RWPE2 (cell line): ENCODE measurements at regions not wholly inside any gene's neighbourhood (a gene's known extent, or its start where the extent isn't known, plus 50 kb on each side); places are given as distances from the start of the nearest gene placed in this dataset.

ENCODE experiments used
- ATAC-seq: fragments of 200-7000 bp; cut with Tn5 transposase; 3 replicates; pipeline ENCODE4 v1.9.1; 2021; ENCODE audit warnings: low read depth
- DNase-seq: peaks from one replicate; pipeline ENCODE4 v3.0.0-alpha.2; 2020; ENCODE audit warnings: low spot score
- H3K27ac ChIP-seq: fragments of 450-650 bp; 2 replicates; pipeline ENCODE4 v1.5.1; 2017; ENCODE audit warnings: mild to moderate bottlenecking; ENCODE audit not compliant: poor library complexity, severe bottlenecking
- H3K27me3 ChIP-seq: fragments of 250-450 bp; sonication (Bioruptor Pico); 2 replicates; pipeline ENCODE4 v1.5.1; 2021; ENCODE audit warnings: mild to moderate bottlenecking, moderate library complexity; ENCODE audit not compliant: insufficient read depth, poor library complexity, severe bottlenecking
- H3K36me3 ChIP-seq: fragments of 250-450 bp; sonication (Bioruptor Pico); 2 replicates; pipeline ENCODE4 v1.5.1; 2020; ENCODE audit warnings: low read depth, mild to moderate bottlenecking, moderate library complexity
- H3K4me1 ChIP-seq: fragments of 250-450 bp; sonication (Bioruptor Pico); 2 replicates; pipeline ENCODE4 v1.5.1; 2021; ENCODE audit warnings: mild to moderate bottlenecking, moderate library complexity; ENCODE audit not compliant: insufficient read depth, poor library complexity, severe bottlenecking
- H3K4me3 ChIP-seq: fragments of 250-450 bp; sonication (Bioruptor Pico); 2 replicates; pipeline ENCODE4 v1.5.1; 2021; ENCODE audit warnings: mild to moderate bottlenecking, moderate library complexity; ENCODE audit not compliant: severe bottlenecking
- H3K9me3 ChIP-seq: fragments of 250-450 bp; sonication (Bioruptor Pico); 2 replicates; pipeline ENCODE4 v1.5.1; 2021; ENCODE audit warnings: mild to moderate bottlenecking, moderate library complexity; ENCODE audit not compliant: severe bottlenecking
- TF ChIP-seq, protein P1 (sequence below): fragments of 450-650 bp; IDR thresholded peaks from one replicate; pipeline ENCODE4 v1.5.1; 2017; ENCODE audit warnings: mild to moderate bottlenecking, moderate library complexity; ENCODE audit not compliant: poor library complexity, severe bottlenecking

DNA sequence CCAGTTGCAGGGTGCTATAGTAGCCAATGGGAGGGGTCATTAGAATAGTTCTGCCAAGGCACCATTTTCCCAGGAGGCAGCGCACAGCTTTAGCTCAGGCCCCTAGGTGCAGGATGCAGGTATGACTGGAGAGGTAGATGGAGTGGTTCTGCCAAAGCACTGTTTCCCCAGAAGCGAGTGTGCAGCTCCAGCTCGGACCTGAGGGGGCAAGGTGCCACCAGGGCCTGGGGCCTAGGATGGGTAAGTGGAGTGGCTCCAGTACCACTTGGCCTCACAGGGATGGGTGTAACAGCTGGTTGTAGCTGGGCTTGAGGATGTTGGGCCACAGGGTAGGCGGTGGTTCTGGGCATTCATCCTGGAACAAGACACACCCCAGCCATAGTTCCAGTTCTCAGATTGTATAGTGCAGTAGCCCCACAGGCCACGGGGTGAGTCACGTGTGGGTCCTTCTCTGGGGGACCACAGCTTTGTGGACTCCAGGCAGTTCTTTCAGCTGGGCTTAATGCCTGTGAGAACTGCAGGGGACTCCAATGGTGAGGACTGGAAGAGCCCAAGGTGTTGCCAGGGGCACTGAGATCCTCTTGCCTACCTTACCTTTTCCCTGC lies 185.5 kb upstream of the ANKH start:
- Histone ChIP-seq H3K27ac (no peak overlapping the region), H3K4me1 (no peaks in the 10 kb centered on the region), H3K9me3 (no peaks in the 10 kb centered on the region), H3K4me3 (no peak overlapping the region), H3K36me3 (no peaks in the 10 kb centered on the region), H3K27me3 (peaks cover 8% of the 10 kb centered on the region)
- TF ChIP-seq, protein P1, sequence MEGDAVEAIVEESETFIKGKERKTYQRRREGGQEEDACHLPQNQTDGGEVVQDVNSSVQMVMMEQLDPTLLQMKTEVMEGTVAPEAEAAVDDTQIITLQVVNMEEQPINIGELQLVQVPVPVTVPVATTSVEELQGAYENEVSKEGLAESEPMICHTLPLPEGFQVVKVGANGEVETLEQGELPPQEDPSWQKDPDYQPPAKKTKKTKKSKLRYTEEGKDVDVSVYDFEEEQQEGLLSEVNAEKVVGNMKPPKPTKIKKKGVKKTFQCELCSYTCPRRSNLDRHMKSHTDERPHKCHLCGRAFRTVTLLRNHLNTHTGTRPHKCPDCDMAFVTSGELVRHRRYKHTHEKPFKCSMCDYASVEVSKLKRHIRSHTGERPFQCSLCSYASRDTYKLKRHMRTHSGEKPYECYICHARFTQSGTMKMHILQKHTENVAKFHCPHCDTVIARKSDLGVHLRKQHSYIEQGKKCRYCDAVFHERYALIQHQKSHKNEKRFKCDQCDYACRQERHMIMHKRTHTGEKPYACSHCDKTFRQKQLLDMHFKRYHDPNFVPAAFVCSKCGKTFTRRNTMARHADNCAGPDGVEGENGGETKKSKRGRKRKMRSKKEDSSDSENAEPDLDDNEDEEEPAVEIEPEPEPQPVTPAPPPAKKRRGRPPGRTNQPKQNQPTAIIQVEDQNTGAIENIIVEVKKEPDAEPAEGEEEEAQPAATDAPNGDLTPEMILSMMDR, result no peak
- DNase-seq (no peak), ATAC-seq (no peak)

DNA sequence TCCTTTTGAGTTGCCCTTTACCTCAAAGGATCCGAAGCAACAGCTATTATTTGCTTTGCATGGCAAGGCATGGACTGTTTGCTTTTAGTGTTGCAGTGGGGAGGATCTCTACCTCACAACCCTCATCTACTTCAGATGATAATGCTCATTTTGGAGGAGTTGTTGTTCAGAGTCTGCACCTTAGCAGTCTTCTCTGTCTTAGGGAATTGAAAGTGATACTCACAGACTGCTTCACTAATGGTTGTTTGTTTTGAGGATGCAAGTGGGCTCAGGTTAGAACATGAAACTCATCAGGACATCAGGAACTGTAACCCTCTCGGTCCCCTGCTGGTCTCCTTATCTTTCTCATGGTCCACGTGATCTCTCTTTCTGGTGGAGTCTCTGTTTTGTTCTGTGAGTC lies 172.9 kb upstream of the ANKH start:
- H3K27ac ChIP-seq, result no peak overlapping the region
- no peak for ATAC-seq
- no peaks in the 10 kb centered on the region for H3K4me1 ChIP-seq
- TF ChIP-seq, protein P1, result no peak
- H3K4me3 ChIP-seq, result no peak overlapping the region
- H3K9me3 ChIP-seq, result no peaks in the 10 kb centered on the region
- no peak for DNase-seq
- H3K36me3 ChIP-seq, result no peaks in the 10 kb centered on the region
- H3K27me3 ChIP-seq, result peaks cover 7% of the 10 kb centered on the region

DNA sequence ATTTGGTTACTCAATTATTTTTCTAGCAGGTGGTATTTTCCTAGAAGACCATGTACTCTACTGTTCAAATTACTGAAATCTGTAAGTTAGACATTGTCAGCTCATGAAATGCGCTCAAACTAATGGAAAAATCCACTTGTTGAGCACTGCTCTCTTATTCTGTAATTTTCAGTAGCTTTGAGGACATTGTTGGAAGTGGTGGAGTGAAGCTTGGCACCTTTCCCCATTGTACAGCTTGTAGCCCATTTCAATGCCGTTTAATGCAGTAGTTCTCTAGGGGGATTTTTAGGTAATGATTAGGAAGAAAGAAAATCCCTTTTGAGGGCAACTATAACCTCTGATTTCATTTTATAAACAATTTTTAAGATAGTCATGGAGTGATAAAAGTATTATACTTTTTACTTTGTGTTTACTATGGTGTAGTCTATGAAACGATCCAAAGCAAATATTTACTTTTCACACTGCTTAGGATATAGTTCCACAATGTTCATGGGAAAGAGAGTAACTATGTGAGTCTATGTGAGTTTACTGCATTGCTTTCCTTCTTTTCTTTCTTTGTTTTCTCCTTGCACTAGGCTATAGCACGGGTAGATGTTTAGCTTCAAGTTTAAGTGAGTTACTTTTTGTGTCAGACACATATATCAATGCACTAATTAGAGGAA lies 165.8 kb upstream of the ANKH start:
- Histone ChIP-seq H3K27me3 (peaks cover 4% of the 10 kb centered on the region), H3K9me3 (no peaks in the 10 kb centered on the region), H3K27ac (no peak overlapping the region), H3K4me1 (no peaks in the 10 kb centered on the region), H3K36me3 (no peaks in the 10 kb centered on the region), H3K4me3 (no peak overlapping the region)
- TF ChIP-seq, protein P1, result no peak
- ATAC-seq (no peak), DNase-seq (no peak)

DNA sequence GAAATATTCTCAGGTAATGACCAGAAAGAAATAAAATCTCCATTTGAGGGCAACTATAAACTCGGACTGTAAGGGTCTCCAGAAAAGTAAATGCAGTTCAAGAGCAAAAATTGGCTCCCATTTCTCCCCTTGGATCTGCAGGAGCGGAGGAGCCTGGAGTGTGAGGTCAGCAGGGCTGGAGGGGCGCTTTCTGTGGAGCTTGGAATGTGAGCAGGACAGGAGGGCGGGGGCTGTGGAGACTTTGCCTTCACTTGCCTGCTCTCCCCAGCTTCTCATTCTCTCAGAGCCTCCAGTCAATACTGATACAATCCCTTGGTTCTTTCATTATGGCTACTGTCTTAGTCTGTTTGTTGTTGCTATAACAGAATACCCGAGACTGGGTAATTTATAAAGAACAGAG lies 162.8 kb upstream of the ANKH start:
- DNase-seq, result no peak
- no peak overlapping the region for H3K27ac ChIP-seq
- H3K36me3 ChIP-seq, result no peaks in the 10 kb centered on the region
- no peaks in the 10 kb centered on the region for H3K9me3 ChIP-seq
- peaks cover 10% of the 10 kb centered on the region for H3K27me3 ChIP-seq
- TF ChIP-seq, protein P1, result no peak
- ATAC-seq, result no peak
- no peak overlapping the region for H3K4me3 ChIP-seq
- H3K4me1 ChIP-seq, result no peaks in the 10 kb centered on the region

DNA sequence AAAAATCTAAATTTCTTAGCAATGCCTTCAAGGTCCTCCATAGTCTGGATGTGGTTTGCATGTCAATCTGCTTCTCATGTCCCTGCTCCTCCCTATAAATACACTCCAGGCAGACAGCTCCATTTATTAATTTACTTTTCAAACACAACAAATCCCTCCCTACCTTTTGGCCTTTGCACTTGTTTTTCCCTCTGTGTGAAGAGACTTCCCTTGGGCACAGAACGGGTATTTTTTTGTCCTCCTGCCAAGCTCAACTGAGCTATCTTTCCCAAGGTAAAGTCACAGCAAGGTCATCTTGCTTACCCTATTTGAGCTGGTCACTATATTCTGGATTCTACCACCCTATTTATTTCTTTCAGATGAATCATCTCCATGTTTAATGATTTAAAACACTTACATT lies 159.6 kb upstream of the ANKH start:
- no peaks in the 10 kb centered on the region for H3K36me3 ChIP-seq
- ATAC-seq (no peak), DNase-seq (no peak)
- no peaks in the 10 kb centered on the region for H3K4me1 ChIP-seq
- H3K27me3 ChIP-seq, result peaks cover 10% of the 10 kb centered on the region
- H3K27ac ChIP-seq, result no peak overlapping the region
- TF ChIP-seq, protein P1, result no peak
- no peak overlapping the region for H3K4me3 ChIP-seq
- no peaks in the 10 kb centered on the region for H3K9me3 ChIP-seq
